ENCODE measurements at regions not wholly inside any gene's neighbourhood (a gene's known extent, or its start where the extent isn't known, plus 50 kb on each side); places are given as distances from the start of the nearest gene placed in this dataset.

DNA sequence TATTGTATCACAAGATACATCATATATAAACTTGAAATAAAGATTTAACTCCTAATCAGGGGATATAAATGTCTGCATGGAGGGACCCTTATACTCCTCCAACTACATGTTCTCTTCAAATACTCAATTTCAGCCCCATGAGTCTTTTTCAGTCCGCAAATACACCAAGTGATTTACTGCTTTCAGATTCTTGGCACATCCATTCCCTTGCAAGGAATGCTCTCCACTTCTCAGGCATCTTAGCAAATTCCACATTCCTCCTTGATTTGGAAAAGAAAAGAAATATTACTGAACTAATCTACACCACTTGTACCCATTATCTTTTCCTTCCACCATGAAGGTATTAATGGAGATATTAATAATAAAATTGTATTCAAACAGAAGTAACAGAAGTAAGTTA is 999.4 kb upstream of the GJE1 start:
- TF ChIP-seq, protein P1, sequence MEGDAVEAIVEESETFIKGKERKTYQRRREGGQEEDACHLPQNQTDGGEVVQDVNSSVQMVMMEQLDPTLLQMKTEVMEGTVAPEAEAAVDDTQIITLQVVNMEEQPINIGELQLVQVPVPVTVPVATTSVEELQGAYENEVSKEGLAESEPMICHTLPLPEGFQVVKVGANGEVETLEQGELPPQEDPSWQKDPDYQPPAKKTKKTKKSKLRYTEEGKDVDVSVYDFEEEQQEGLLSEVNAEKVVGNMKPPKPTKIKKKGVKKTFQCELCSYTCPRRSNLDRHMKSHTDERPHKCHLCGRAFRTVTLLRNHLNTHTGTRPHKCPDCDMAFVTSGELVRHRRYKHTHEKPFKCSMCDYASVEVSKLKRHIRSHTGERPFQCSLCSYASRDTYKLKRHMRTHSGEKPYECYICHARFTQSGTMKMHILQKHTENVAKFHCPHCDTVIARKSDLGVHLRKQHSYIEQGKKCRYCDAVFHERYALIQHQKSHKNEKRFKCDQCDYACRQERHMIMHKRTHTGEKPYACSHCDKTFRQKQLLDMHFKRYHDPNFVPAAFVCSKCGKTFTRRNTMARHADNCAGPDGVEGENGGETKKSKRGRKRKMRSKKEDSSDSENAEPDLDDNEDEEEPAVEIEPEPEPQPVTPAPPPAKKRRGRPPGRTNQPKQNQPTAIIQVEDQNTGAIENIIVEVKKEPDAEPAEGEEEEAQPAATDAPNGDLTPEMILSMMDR (IDR thresholded peaks at IDR 0.05; ENCODE audit: poor library complexity): no peak
- TF ChIP-seq EZH2 (IDR thresholded peaks at IDR 0.05; ENCODE audit: borderline replicate concordance): no peak

Data from hepatocyte (in vitro differentiated cells).